A204.1 (cell line): ENCODE measurements at regions not wholly inside any gene's neighbourhood (a gene's known extent, or its start where the extent isn't known, plus 50 kb on each side); places are given as distances from the start of the nearest gene placed in this dataset.
"Not testable (repeated sequence)": the region's sequence is repeated elsewhere in the genome, so short reads cannot be mapped to it uniquely, and the experiment has no call there.

Experiments used
- FAIRE-seq: peaks from 2 replicates; lab custom pipeline; 2012; peaks lifted over from hg19 to GRCh38; lab: Jason Lieb, UNC

GRCh38 chr10:118966076-118966849 is 63.3 kb upstream of the NANOS1 start:
- no peak for FAIRE-seq

GRCh38 chr10:118966850-118967125 is 62.7 kb upstream of the NANOS1 start:
- no peak for FAIRE-seq

- no peak for FAIRE-seq
Measured at GRCh38 chr10:118967160-118967559, 62.4 kb upstream of the NANOS1 start.

GRCh38 chr10:118968060-118968459 is 61.5 kb upstream of the NANOS1 start:
- no peak for FAIRE-seq

GRCh38 chr10:118968482-118968881 is 61.0 kb upstream of the NANOS1 start:
- no peak for FAIRE-seq

GRCh38 chr10:118969014-118969413 is 60.5 kb upstream of the NANOS1 start:
- FAIRE-seq, result no peak

- no peak for FAIRE-seq
Measured at GRCh38 chr10:118970770-118971169, 58.7 kb upstream of the NANOS1 start.

- no peak for FAIRE-seq
Measured at GRCh38 chr10:118971187-118971586, 58.3 kb upstream of the NANOS1 start.

GRCh38 chr10:118971876-118972275 is 57.6 kb upstream of the NANOS1 start:
- no peak for FAIRE-seq

GRCh38 chr10:118973744-118974143 is 55.8 kb upstream of the NANOS1 start:
- FAIRE-seq, result no peak

GRCh38 chr10:118974951-118975350 is 54.6 kb upstream of the NANOS1 start:
- no peak for FAIRE-seq

GRCh38 chr10:118976219-118976618 is 53.3 kb upstream of the NANOS1 start:
- not testable (repeated sequence) for FAIRE-seq

- no peak for FAIRE-seq
Measured at GRCh38 chr10:118977022-118977599, 52.4 kb upstream of the NANOS1 start.

- FAIRE-seq, result no peak
Measured at GRCh38 chr10:118977835-118978234, 51.7 kb upstream of the NANOS1 start.

- no peak for FAIRE-seq
Measured at GRCh38 chr10:118978316-118978997, 51.1 kb upstream of the NANOS1 start.

GRCh38 chr10:118978998-118979350 is 50.5 kb upstream of the NANOS1 start:
- FAIRE-seq, result no peak

- no peak for FAIRE-seq
Measured at GRCh38 chr10:118979661-118980060, 49.9 kb upstream of the NANOS1 start.
